DND-41 (cell line): ENCODE measurements at regions not wholly inside any gene's neighbourhood (a gene's known extent, or its start where the extent isn't known, plus 50 kb on each side); places are given as distances from the start of the nearest gene placed in this dataset.

Experiments used
- ATAC-seq: fragments of 200-7000 bp; cut with Tn5 transposase; 3 replicates; pipeline ENCODE4 v1.9.1; 2021; ENCODE audit warnings: low read depth; ENCODE audit not compliant: insufficient read depth
- DNase-seq: peaks from one replicate; pipeline ENCODE4 v3.0.0-alpha.2; 2020
- H2AFZ ChIP-seq: 2 replicates; pipeline ENCODE4 v1.6.0; 2012; ENCODE audit warnings: low read depth, low read length
- H3K27ac ChIP-seq: 2 replicates; pipeline ENCODE4 v1.5.1; 2012; ENCODE audit warnings: low read length, inconsistent platforms
- H3K27me3 ChIP-seq: fragments of 200-600 bp; sonication (generic); 2 replicates; pipeline ENCODE4 v1.6.0; 2012; ENCODE audit warnings: low read length, mild to moderate bottlenecking, inconsistent platforms; ENCODE audit not compliant: insufficient read depth, poor library complexity
- H3K36me3 ChIP-seq: 2 replicates; pipeline ENCODE4 v1.5.1; 2012; ENCODE audit warnings: low read length, inconsistent platforms; ENCODE audit not compliant: insufficient read depth
- H3K4me1 ChIP-seq: 2 replicates; pipeline ENCODE4 v1.5.1; 2012; ENCODE audit warnings: mild to moderate bottlenecking, low read length; ENCODE audit not compliant: insufficient read depth
- H3K4me2 ChIP-seq: 2 replicates; pipeline ENCODE4 v1.6.0; 2012; ENCODE audit warnings: mild to moderate bottlenecking, moderate library complexity, low read length, inconsistent platforms; ENCODE audit not compliant: insufficient read depth
- H3K4me3 ChIP-seq, 2 experiments: fragments of 200-600 bp in 1 of 2; shearing (Covaris generic) in 1 of 2; 2 replicates each; pipeline ENCODE4 v1.5.1; 2012 to 2016; ENCODE audit warnings: inconsistent platforms in 2 of 2, low read length in 2 of 2, mild to moderate bottlenecking in 2 of 2, low read depth in 1 of 2, moderate library complexity in 1 of 2
- H3K79me2 ChIP-seq: 2 replicates; pipeline ENCODE4 v1.6.0; 2012; ENCODE audit warnings: low read length, inconsistent platforms; ENCODE audit not compliant: insufficient read depth
- H3K9ac ChIP-seq: 2 replicates; pipeline ENCODE4 v1.6.0; 2012; ENCODE audit warnings: low read depth, mild to moderate bottlenecking, inconsistent platforms, low read length, moderate library complexity
- H3K9me3 ChIP-seq: 2 replicates; pipeline ENCODE4 v1.5.1; 2012; ENCODE audit warnings: low read length, moderate library complexity, mild to moderate bottlenecking, inconsistent platforms; ENCODE audit not compliant: insufficient read depth, severe bottlenecking
- H4K20me1 ChIP-seq: 2 replicates; pipeline ENCODE4 v1.6.0; 2012; ENCODE audit warnings: low read length; ENCODE audit not compliant: insufficient read depth
- CTCF ChIP-seq: IDR thresholded peaks from 2 replicates; pipeline ENCODE4 v1.5.1; 2012; ENCODE audit warnings: borderline replicate concordance, low read length, moderate library complexity, mild to moderate bottlenecking; ENCODE audit not compliant: poor library complexity, severe bottlenecking; ENCODE audit errors: extremely low read depth
- EZH2 ChIP-seq: IDR thresholded peaks from 3 replicates; pipeline ENCODE4 v1.6.1; 2012; ENCODE audit warnings: borderline replicate concordance, low read depth, mild to moderate bottlenecking, moderate library complexity, low read length, inconsistent platforms; ENCODE audit not compliant: severe bottlenecking

DNA sequence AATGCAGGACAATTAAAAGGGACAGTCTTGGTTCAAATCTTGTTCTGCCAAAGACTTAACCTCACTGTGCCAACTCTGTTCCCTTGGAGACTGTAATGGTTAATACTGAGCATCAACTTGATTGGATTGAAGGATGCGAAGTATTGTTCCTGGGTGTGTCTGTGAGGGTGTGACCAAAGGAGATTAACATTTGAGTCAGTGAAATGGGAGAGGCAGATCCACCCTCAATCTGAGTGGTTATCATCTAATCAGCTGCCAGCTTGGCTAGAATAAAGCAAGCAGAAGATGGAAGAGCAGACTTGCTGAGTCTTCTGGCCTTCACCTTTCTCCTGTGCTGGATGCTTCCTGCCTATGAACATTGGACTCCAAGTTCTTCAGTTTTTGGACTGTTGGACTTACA, 474.4 kb downstream of the CD83 start:
- H3K79me2 ChIP-seq, result no peaks in the 10 kb centered on the region
- H3K4me3 ChIP-seq, result no peak overlapping the region
- TF ChIP-seq CTCF (no peak), EZH2 (no peak)
- peaks cover 3% of the 10 kb centered on the region for H3K9me3 ChIP-seq
- no peak overlapping the region for H2AFZ ChIP-seq
- ATAC-seq (no peak), DNase-seq (no peak)
- H3K9ac ChIP-seq, result no peak overlapping the region
- H3K4me1 ChIP-seq, result no peaks in the 10 kb centered on the region
- H4K20me1 ChIP-seq, result no peaks in the 10 kb centered on the region
- H3K36me3 ChIP-seq, result no peaks in the 10 kb centered on the region
- no peaks in the 10 kb centered on the region for H3K27me3 ChIP-seq
- H3K4me2 ChIP-seq, result no peak overlapping the region
- H3K27ac ChIP-seq, result no peak overlapping the region

GRCh38 chr6:14593286-14593685, 475.7 kb downstream of the CD83 start:
- no peak overlapping the region for H3K4me2 ChIP-seq
- TF ChIP-seq CTCF (no peak), EZH2 (no peak)
- no peaks in the 10 kb centered on the region for H3K79me2 ChIP-seq
- H3K27me3 ChIP-seq, result no peaks in the 10 kb centered on the region
- no peak overlapping the region for H3K9ac ChIP-seq
- no peak for ATAC-seq
- no peak overlapping the region for H2AFZ ChIP-seq
- no peak for DNase-seq
- H3K4me1 ChIP-seq, result no peaks in the 10 kb centered on the region
- no peak overlapping the region for H3K27ac ChIP-seq
- no peak overlapping the region for H3K4me3 ChIP-seq
- peaks cover 3% of the 10 kb centered on the region for H3K9me3 ChIP-seq
- no peaks in the 10 kb centered on the region for H3K36me3 ChIP-seq
- H4K20me1 ChIP-seq, result no peaks in the 10 kb centered on the region

DNA sequence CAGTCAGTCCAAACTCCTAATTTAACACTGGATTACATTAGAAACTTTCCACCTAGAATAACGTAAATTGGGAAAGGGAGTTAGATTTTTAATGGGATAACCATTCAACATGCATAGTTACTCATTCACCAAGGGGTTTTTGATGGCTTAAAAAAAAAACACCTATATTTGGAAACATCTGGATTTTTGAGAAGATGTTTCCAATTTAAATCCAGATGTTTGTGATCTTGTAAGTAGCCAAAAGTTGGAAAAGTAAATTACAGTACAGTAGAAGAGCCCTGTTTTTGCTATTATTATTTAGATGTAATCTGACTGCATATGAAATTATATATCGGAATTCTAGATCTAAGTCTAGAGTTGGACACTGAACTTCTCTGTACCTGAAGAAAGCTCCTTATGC, 478.2 kb downstream of the CD83 start:
- Histone ChIP-seq H3K4me3 (no peak overlapping the region), H4K20me1 (no peaks in the 10 kb centered on the region), H3K27ac (no peak overlapping the region), H3K27me3 (no peaks in the 10 kb centered on the region), H3K79me2 (no peaks in the 10 kb centered on the region), H2AFZ (no peak overlapping the region), H3K4me2 (no peak overlapping the region), H3K36me3 (no peaks in the 10 kb centered on the region), H3K4me1 (no peaks in the 10 kb centered on the region), H3K9ac (no peak overlapping the region), H3K9me3 (peaks cover 3% of the 10 kb centered on the region)
- ATAC-seq (no peak), DNase-seq (no peak)
- no peak for TF ChIP-seq CTCF
- TF ChIP-seq EZH2, result no peak

DNA sequence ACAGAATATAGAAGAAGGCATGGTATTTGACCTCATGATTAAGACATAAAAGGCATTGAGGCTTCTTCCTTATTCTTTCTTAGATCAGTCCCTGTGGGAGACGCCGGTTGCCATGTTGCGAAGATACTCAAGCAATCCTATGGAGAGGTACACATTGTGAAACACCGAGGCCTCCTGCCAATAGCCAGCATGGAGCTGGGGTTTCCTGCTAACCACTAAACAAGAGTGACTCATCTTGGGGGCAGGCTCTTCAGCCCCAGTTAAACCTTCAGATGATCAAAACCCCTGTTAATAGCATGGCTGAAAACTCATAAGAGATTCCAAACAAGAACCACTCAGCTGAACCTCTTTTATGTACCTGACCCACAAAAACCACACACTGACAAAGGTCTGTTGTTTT, 478.8 kb downstream of the CD83 start:
- H2AFZ ChIP-seq, result no peak overlapping the region
- H3K27ac ChIP-seq, result no peak overlapping the region
- no peak overlapping the region for H3K4me3 ChIP-seq
- H4K20me1 ChIP-seq, result no peaks in the 10 kb centered on the region
- H3K36me3 ChIP-seq, result no peaks in the 10 kb centered on the region
- TF ChIP-seq CTCF, result no peak
- TF ChIP-seq EZH2, result no peak
- H3K9me3 ChIP-seq, result peaks cover 3% of the 10 kb centered on the region
- peak; percentile 62; the same call in 2 of the 3 replicates for ATAC-seq
- H3K4me2 ChIP-seq, result no peak overlapping the region
- no peaks in the 10 kb centered on the region for H3K27me3 ChIP-seq
- no peaks in the 10 kb centered on the region for H3K4me1 ChIP-seq
- H3K9ac ChIP-seq, result no peak overlapping the region
- no peaks in the 10 kb centered on the region for H3K79me2 ChIP-seq
- DNase-seq, result peak; percentile 18
